Liver (tissue), 8 donors: ENCODE measurements at regions not wholly inside any gene's neighbourhood (a gene's known extent, or its start where the extent isn't known, plus 50 kb on each side); places are given as distances from the start of the nearest gene placed in this dataset.

Source experiments
- DNase-seq: peaks from one replicate; pipeline ENCODE4 v3.0.0-alpha.2; 2017; ENCODE audit warnings: low spot score
- H3K27ac ChIP-seq, 2 donors: one replicate each; pipeline ENCODE4 v1.7.0; 2013; ENCODE audit warnings: inconsistent platforms in 2 of 2, low read length in 2 of 2, control low read depth in 1 of 2, low read depth in 1 of 2, mild to moderate bottlenecking in 1 of 2
- H3K27me3 ChIP-seq, 4 donors: one replicate each; pipeline versions ENCODE4 v1.6.1 to v1.7.0; 2013; ENCODE audit warnings: low read length in 3 of 4, inconsistent platforms in 1 of 4, mild to moderate bottlenecking in 1 of 4, moderate library complexity in 1 of 4; ENCODE audit not compliant: control insufficient read depth in 4 of 4, insufficient read depth in 4 of 4
- H3K36me3 ChIP-seq, 4 donors: one replicate each; pipeline versions ENCODE4 v1.6.1 to v1.7.0; 2013; ENCODE audit warnings: low read length in 3 of 4, mild to moderate bottlenecking in 3 of 4, low read depth in 1 of 4, moderate library complexity in 1 of 4; ENCODE audit not compliant: control insufficient read depth in 4 of 4, insufficient read depth in 3 of 4
- H3K4me1 ChIP-seq, 4 donors: one replicate each; pipeline versions ENCODE4 v1.6.1 to v1.7.0; 2013; ENCODE audit warnings: low read length in 3 of 4, mild to moderate bottlenecking in 3 of 4, moderate library complexity in 1 of 4; ENCODE audit not compliant: control insufficient read depth in 4 of 4, insufficient read depth in 4 of 4
- H3K4me3 ChIP-seq, 3 donors: one replicate each; pipeline versions ENCODE4 v1.6.1 to v1.7.0; 2013; ENCODE audit warnings: low read length in 3 of 3, control low read depth in 1 of 3, low read depth in 1 of 3, mild to moderate bottlenecking in 1 of 3
- H3K9ac ChIP-seq, 2 donors: one replicate each; pipeline ENCODE4 v1.7.0; 2013; ENCODE audit warnings: low read length in 2 of 2, mild to moderate bottlenecking in 2 of 2, moderate library complexity in 2 of 2, control low read depth in 1 of 2, low read depth in 1 of 2
- H3K9me3 ChIP-seq, 4 donors: one replicate each; pipeline versions ENCODE4 v1.6.1 to v1.7.0; 2013; ENCODE audit warnings: low read length in 3 of 4; ENCODE audit not compliant: control insufficient read depth in 4 of 4
- EGR1 ChIP-seq, 2 donors: IDR thresholded peaks; 2 replicates each; pipeline ENCODE4 v1.6.1; 2016 to 2018; ENCODE audit warnings: antibody characterized with exemption in 2 of 2, low read depth in 2 of 2
- FOXA1 ChIP-seq: IDR thresholded peaks from 2 replicates; pipeline ENCODE4 v1.6.1; 2016; ENCODE audit warnings: antibody characterized with exemption
- FOXA2 ChIP-seq: IDR thresholded peaks from 2 replicates; pipeline ENCODE4 v1.6.1; 2016; ENCODE audit warnings: antibody characterized with exemption
- GABPA ChIP-seq, 2 donors: IDR thresholded peaks in 1 of 2; conservative IDR thresholded peaks in 1 of 2; 2 replicates each; pipeline ENCODE4 v1.6.1; 2016; ENCODE audit warnings: antibody characterized with exemption in 2 of 2, mild to moderate bottlenecking in 1 of 2, moderate library complexity in 1 of 2
- HNF4A ChIP-seq, 2 donors: conservative IDR thresholded peaks; 2 replicates each; pipeline ENCODE4 v1.6.1; 2016; ENCODE audit warnings: antibody characterized with exemption in 2 of 2, mild to moderate bottlenecking in 2 of 2
- HNF4G ChIP-seq: IDR thresholded peaks from 2 replicates; pipeline ENCODE4 v1.6.1; 2016; ENCODE audit warnings: antibody characterized with exemption
- JUND ChIP-seq, 2 donors: IDR thresholded peaks; 2 replicates each; pipeline ENCODE4 v1.6.1; 2016; ENCODE audit warnings: antibody characterized with exemption in 2 of 2
- NR2F2 ChIP-seq: IDR thresholded peaks from 2 replicates; pipeline ENCODE4 v1.6.1; 2016; ENCODE audit warnings: antibody characterized with exemption
- RAD21 ChIP-seq, 2 donors: IDR thresholded peaks; 2 replicates each; pipeline ENCODE4 v1.6.1; 2016; ENCODE audit warnings: antibody characterized with exemption in 2 of 2, mild to moderate bottlenecking in 2 of 2
- RXRA ChIP-seq, 2 donors: IDR thresholded peaks; 2 replicates each; pipeline ENCODE4 v1.6.1; 2017 to 2018; ENCODE audit warnings: antibody characterized with exemption in 2 of 2, mild to moderate bottlenecking in 1 of 2
- SP1 ChIP-seq: IDR thresholded peaks from 2 replicates; pipeline ENCODE4 v1.6.1; 2018; ENCODE audit warnings: antibody characterized with exemption, mild to moderate bottlenecking
- TAF1 ChIP-seq: conservative IDR thresholded peaks from 2 replicates; pipeline ENCODE4 v1.6.1; 2016; ENCODE audit warnings: antibody characterized with exemption, mild to moderate bottlenecking
- YY1 ChIP-seq: IDR thresholded peaks from 2 replicates; pipeline ENCODE4 v1.6.1; 2016; ENCODE audit warnings: antibody characterized with exemption, mild to moderate bottlenecking
- WGBS: extraction: QIAGEN DNeasy Blood & Tissue Kit; methylation state at CpG from one replicate; pipeline ENCODE4 v1.1.7; 2013; 5-methylcytosine and 5-hydroxymethylcytosine counted together
- TF ChIP-seq, protein P1 (sequence below): IDR thresholded peaks from 2 replicates; pipeline ENCODE4 v1.6.1; 2016; ENCODE audit warnings: antibody characterized with exemption
- TF ChIP-seq, protein P2 (sequence below): IDR thresholded peaks from 2 replicates; pipeline ENCODE4 v1.6.1; 2016; ENCODE audit warnings: antibody characterized with exemption
- TF ChIP-seq, protein P3 (sequence below): fragments of 150-350 bp; IDR thresholded peaks from 2 replicates; pipeline ENCODE4 v1.5.1; 2017; ENCODE audit warnings: improper control_type of control experiment, low read depth, low read length; ENCODE audit not compliant: missing input control
- TF ChIP-seq, protein P4 (sequence below): IDR thresholded peaks from 2 replicates; pipeline ENCODE4 v1.6.1; 2016; ENCODE audit warnings: antibody characterized with exemption
- TF ChIP-seq, protein P5 (sequence below): IDR thresholded peaks from 2 replicates; pipeline ENCODE4 v1.6.1; 2016; ENCODE audit warnings: antibody characterized with exemption, mild to moderate bottlenecking
- donor health status: healthy.
- donor health status: healthy.
- donor health status: healthy.
- donor health status: healthy.
- donor health status: healthy.

DNA sequence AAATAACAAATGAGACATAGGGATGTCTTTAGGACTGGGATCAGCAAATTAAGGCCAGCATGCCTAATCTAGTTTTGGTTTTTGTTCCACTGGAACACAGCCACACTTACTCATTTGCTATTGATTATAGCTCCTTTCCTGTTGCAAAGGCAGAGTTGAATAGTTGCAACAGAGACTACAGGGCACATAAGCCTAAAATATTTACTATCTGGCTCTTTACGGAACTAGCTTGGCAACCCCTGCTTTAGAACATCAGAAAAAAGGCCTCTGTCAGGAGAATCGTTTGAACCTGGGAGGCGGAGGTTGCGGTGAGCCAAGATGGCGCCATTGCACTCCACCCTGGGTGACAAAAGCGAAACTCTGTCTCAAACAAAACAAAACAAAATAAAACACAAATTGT is 384.8 kb downstream of the ELAVL2 start:
- H3K9me3 ChIP-seq: no peaks in the 10 kb centered on the region
- no peak for DNase-seq
- no peaks in the 10 kb centered on the region for H3K36me3 ChIP-seq
- H3K9ac ChIP-seq: no peak overlapping the region
- TF ChIP-seq, protein P1, sequence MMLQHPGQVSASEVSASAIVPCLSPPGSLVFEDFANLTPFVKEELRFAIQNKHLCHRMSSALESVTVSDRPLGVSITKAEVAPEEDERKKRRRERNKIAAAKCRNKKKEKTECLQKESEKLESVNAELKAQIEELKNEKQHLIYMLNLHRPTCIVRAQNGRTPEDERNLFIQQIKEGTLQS: peak; percentile 76
- TF ChIP-seq FOXA2 (peak; percentile 17), HNF4G (no peak), FOXA1 (no peak), NR2F2 (peak; percentile 7), EGR1 (IDR thresholded peaks at IDR 0.05; ENCODE audit: low read depth in 2 of 2) (peak in 1 of 2 donors; percentile 12), YY1 (peak; percentile 87), HNF4A (conservative IDR thresholded peaks at IDR 0.05) (peak; percentile 66 to 71), RXRA (IDR thresholded peaks at IDR 0.05) (peak; percentile 58 to 69), JUND (IDR thresholded peaks at IDR 0.05) (peak; percentile 53 to 58), TAF1 (no peak), GABPA (IDR thresholded peaks at IDR 0.05 in 1 of 2, conservative IDR thresholded peaks at IDR 0.05 in 1 of 2) (no peak), SP1 (peak; percentile 75), RAD21 (IDR thresholded peaks at IDR 0.05) (peak; percentile 39 to 63)
- TF ChIP-seq, protein P2, sequence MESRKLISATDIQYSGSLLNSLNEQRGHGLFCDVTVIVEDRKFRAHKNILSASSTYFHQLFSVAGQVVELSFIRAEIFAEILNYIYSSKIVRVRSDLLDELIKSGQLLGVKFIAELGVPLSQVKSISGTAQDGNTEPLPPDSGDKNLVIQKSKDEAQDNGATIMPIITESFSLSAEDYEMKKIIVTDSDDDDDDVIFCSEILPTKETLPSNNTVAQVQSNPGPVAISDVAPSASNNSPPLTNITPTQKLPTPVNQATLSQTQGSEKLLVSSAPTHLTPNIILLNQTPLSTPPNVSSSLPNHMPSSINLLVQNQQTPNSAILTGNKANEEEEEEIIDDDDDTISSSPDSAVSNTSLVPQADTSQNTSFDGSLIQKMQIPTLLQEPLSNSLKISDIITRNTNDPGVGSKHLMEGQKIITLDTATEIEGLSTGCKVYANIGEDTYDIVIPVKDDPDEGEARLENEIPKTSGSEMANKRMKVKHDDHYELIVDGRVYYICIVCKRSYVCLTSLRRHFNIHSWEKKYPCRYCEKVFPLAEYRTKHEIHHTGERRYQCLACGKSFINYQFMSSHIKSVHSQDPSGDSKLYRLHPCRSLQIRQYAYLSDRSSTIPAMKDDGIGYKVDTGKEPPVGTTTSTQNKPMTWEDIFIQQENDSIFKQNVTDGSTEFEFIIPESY: no peak
- TF ChIP-seq, protein P3, sequence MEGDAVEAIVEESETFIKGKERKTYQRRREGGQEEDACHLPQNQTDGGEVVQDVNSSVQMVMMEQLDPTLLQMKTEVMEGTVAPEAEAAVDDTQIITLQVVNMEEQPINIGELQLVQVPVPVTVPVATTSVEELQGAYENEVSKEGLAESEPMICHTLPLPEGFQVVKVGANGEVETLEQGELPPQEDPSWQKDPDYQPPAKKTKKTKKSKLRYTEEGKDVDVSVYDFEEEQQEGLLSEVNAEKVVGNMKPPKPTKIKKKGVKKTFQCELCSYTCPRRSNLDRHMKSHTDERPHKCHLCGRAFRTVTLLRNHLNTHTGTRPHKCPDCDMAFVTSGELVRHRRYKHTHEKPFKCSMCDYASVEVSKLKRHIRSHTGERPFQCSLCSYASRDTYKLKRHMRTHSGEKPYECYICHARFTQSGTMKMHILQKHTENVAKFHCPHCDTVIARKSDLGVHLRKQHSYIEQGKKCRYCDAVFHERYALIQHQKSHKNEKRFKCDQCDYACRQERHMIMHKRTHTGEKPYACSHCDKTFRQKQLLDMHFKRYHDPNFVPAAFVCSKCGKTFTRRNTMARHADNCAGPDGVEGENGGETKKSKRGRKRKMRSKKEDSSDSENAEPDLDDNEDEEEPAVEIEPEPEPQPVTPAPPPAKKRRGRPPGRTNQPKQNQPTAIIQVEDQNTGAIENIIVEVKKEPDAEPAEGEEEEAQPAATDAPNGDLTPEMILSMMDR: no peak
- TF ChIP-seq, protein P4, sequence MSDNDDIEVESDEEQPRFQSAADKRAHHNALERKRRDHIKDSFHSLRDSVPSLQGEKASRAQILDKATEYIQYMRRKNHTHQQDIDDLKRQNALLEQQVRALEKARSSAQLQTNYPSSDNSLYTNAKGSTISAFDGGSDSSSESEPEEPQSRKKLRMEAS: peak; percentile 62
- TF ChIP-seq, protein P5, sequence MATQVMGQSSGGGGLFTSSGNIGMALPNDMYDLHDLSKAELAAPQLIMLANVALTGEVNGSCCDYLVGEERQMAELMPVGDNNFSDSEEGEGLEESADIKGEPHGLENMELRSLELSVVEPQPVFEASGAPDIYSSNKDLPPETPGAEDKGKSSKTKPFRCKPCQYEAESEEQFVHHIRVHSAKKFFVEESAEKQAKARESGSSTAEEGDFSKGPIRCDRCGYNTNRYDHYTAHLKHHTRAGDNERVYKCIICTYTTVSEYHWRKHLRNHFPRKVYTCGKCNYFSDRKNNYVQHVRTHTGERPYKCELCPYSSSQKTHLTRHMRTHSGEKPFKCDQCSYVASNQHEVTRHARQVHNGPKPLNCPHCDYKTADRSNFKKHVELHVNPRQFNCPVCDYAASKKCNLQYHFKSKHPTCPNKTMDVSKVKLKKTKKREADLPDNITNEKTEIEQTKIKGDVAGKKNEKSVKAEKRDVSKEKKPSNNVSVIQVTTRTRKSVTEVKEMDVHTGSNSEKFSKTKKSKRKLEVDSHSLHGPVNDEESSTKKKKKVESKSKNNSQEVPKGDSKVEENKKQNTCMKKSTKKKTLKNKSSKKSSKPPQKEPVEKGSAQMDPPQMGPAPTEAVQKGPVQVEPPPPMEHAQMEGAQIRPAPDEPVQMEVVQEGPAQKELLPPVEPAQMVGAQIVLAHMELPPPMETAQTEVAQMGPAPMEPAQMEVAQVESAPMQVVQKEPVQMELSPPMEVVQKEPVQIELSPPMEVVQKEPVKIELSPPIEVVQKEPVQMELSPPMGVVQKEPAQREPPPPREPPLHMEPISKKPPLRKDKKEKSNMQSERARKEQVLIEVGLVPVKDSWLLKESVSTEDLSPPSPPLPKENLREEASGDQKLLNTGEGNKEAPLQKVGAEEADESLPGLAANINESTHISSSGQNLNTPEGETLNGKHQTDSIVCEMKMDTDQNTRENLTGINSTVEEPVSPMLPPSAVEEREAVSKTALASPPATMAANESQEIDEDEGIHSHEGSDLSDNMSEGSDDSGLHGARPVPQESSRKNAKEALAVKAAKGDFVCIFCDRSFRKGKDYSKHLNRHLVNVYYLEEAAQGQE: no peak
- no peaks in the 10 kb centered on the region for H3K27me3 ChIP-seq
- peak overlapping the region; percentile 44 to 45 for H3K27ac ChIP-seq
- 53% methylated on average over 6 of the region's 6 CpGs for WGBS
- peaks cover 0 to 18% (median 10%) of the 10 kb centered on the region in 4 donors for H3K4me1 ChIP-seq
- H3K4me3 ChIP-seq: peak overlapping the region in 1 of 3 donors; percentile 17
